Right lung (tissue), 2 donors: ENCODE measurements at regions not wholly inside any gene's neighbourhood (a gene's known extent, or its start where the extent isn't known, plus 50 kb on each side); places are given as distances from the start of the nearest gene placed in this dataset.
"Not testable (repeated sequence)": the region's sequence is repeated elsewhere in the genome, so short reads cannot be mapped to it uniquely, and the experiment has no call there.

Experiments used
- DNase-seq, 2 donors: peaks; one replicate each; pipeline ENCODE4 v3.0.0-alpha.2; 2013

GRCh38 chr7:9505516-9505915 is 1072.1 kb downstream of the NXPH1 start:
- no peak for DNase-seq

- peak; percentile 57 for DNase-seq
Observed at GRCh38 chr7:9507290-9507689, 1073.9 kb downstream of the NXPH1 start.

GRCh38 chr7:9516662-9517061 is 1083.3 kb downstream of the NXPH1 start:
- no peak for DNase-seq

- no peak for DNase-seq
Observed at GRCh38 chr7:9523579-9523978, 1090.2 kb downstream of the NXPH1 start.

GRCh38 chr7:9552431-9552830 is 1119.0 kb downstream of the NXPH1 start:
- DNase-seq: not testable (repeated sequence)

GRCh38 chr7:9557853-9558252 is 1124.4 kb downstream of the NXPH1 start:
- DNase-seq: no peak

GRCh38 chr7:9575716-9576115 is 1142.3 kb downstream of the NXPH1 start:
- no peak for DNase-seq

GRCh38 chr7:9582824-9583223 is 1149.4 kb downstream of the NXPH1 start:
- DNase-seq: no peak

- no peak for DNase-seq
Observed at GRCh38 chr7:9598411-9598810, 1165.0 kb downstream of the NXPH1 start.

GRCh38 chr7:9600974-9601373 is 1167.6 kb downstream of the NXPH1 start:
- no peak for DNase-seq

GRCh38 chr7:9603291-9603690 is 1169.9 kb downstream of the NXPH1 start:
- DNase-seq: no peak

- DNase-seq: no peak
Observed at GRCh38 chr7:9608560-9608959, 1175.2 kb downstream of the NXPH1 start.

- DNase-seq: not testable (repeated sequence)
Observed at GRCh38 chr7:9620899-9621298, 1187.5 kb downstream of the NXPH1 start.

GRCh38 chr7:9621306-9621902 is 1188.0 kb downstream of the NXPH1 start:
- DNase-seq: not testable (repeated sequence)

- DNase-seq: no peak
Observed at GRCh38 chr7:9621927-9622326, 1188.5 kb downstream of the NXPH1 start.

GRCh38 chr7:9625953-9626352 is 1192.5 kb downstream of the NXPH1 start:
- no peak for DNase-seq

GRCh38 chr7:9645756-9646155 is 1212.3 kb downstream of the NXPH1 start:
- peak in 1 of 2 donors; percentile 1 for DNase-seq

- DNase-seq: no peak
Observed at GRCh38 chr7:9657257-9657656, 1223.8 kb downstream of the NXPH1 start.

- no peak for DNase-seq
Observed at GRCh38 chr7:9671979-9672917, 1238.8 kb downstream of the NXPH1 start.

GRCh38 chr7:9680713-9681112 is 1247.3 kb downstream of the NXPH1 start:
- DNase-seq: no peak

GRCh38 chr7:9681284-9681683 is 1247.9 kb downstream of the NXPH1 start:
- no peak for DNase-seq

GRCh38 chr7:9691286-9691685 is 1257.9 kb downstream of the NXPH1 start:
- DNase-seq: no peak

- DNase-seq: no peak
Observed at GRCh38 chr7:9698375-9698774, 1265.0 kb downstream of the NXPH1 start.
